ENCODE measurements at regions not wholly inside any gene's neighbourhood (a gene's known extent, or its start where the extent isn't known, plus 50 kb on each side); places are given as distances from the start of the nearest gene placed in this dataset.

- CTCF ChIA-PET: interaction anchor here (0.6 to 1.2 kb wide), 3 partner anchors 98 to 315 kb away, joined by 3 to 7 read pairs (median 4); no protein-coding TSS in a partner anchor
- H3K27me3 Mint-ChIP-seq: no peaks in the 10 kb centered on the region
- peak overlapping the region in 1 of 10 donors; percentile 16 for H3K4me3 Mint-ChIP-seq
- Histone ChIP-seq H3K27ac (ENCODE audit: low read depth, low read length) (no peak overlapping the region), H3K4me3 (ENCODE audit: low read length) (no peak overlapping the region), H3K4me1 (ENCODE audit: control insufficient read depth in 2 of 2, insufficient read depth in 2 of 2, low read length in 2 of 2) (peaks cover 9 to 36% of the 10 kb centered on the region in 2 donors), H3K27me3 (ENCODE audit: control insufficient read depth in 2 of 2, insufficient read depth in 2 of 2, low read length in 2 of 2) (no peaks in the 10 kb centered on the region), H3K9me3 (ENCODE audit: control insufficient read depth in 2 of 3, low read length in 3 of 3) (no peaks in the 10 kb centered on the region), H3K36me3 (ENCODE audit: control insufficient read depth in 2 of 3, insufficient read depth in 3 of 3, low read length in 3 of 3) (no peaks in the 10 kb centered on the region)
- POLR2A ChIA-PET: interaction anchor here (1.2 to 16.2 kb wide), 3 partner anchors 20 to 156 kb away, joined by 3 to 225 read pairs (median 30); partner anchors contain the start of gene BTG1
- ATAC-seq: no peak
- H3K4me1 Mint-ChIP-seq: peaks cover 19 to 90% (median 76%) of the 10 kb centered on the region in 7 donors
- H3K9me3 Mint-ChIP-seq: peaks cover 0 to 3% (median 0%) of the 10 kb centered on the region in 11 donors
- no peak for DNase-seq
- peak overlapping the region in 7 of 9 donors; percentile 16 to 92 (median 36) for H3K27ac Mint-ChIP-seq
- intact Hi-C loops (cut with micrococcal nuclease): no loop called here
- peaks cover 0 to 8% (median 5%) of the 10 kb centered on the region in 5 donors for H3K36me3 Mint-ChIP-seq
Measured at GRCh38 chr12:91988086-91988923, 157.3 kb downstream of the BTG1 start.

- ChIA-PET CTCF (interaction anchor here (0.7 to 1.6 kb wide), 4 partner anchors 9 to 324 kb away, joined by 3 to 5 read pairs (median 3); no protein-coding TSS in a partner anchor), POLR2A (interaction anchor here (0.6 to 16.2 kb wide), 7 partner anchors 9 to 1697 kb away, joined by 3 to 225 read pairs (median 3); partner anchors contain the start of gene BTG1)
- Histone ChIP-seq H3K4me1 (ENCODE audit: control insufficient read depth in 2 of 2, insufficient read depth in 2 of 2, low read length in 2 of 2) (peaks cover under 1 to 27% of the 10 kb centered on the region in 2 donors), H3K36me3 (ENCODE audit: control insufficient read depth in 2 of 3, insufficient read depth in 3 of 3, low read length in 3 of 3) (no peaks in the 10 kb centered on the region), H3K27ac (ENCODE audit: low read depth, low read length) (no peak overlapping the region), H3K27me3 (ENCODE audit: control insufficient read depth in 2 of 2, insufficient read depth in 2 of 2, low read length in 2 of 2) (no peaks in the 10 kb centered on the region), H3K4me3 (ENCODE audit: low read length) (no peak overlapping the region), H3K9me3 (ENCODE audit: control insufficient read depth in 2 of 3, low read length in 3 of 3) (no peaks in the 10 kb centered on the region)
- intact Hi-C loops (cut with micrococcal nuclease): loop anchor here in 1 of 2 donors (1.0 kb wide), 1 partner anchor 10 kb away; no protein-coding TSS in a partner anchor
- peaks cover 0 to 7% (median 0%) of the 10 kb centered on the region in 11 donors for H3K9me3 Mint-ChIP-seq
- H3K36me3 Mint-ChIP-seq: peaks cover 0 to 8% (median 0%) of the 10 kb centered on the region in 5 donors
- ATAC-seq (no peak), DNase-seq (no peak)
- H3K4me1 Mint-ChIP-seq: peaks cover 17 to 86% (median 71%) of the 10 kb centered on the region in 7 donors
- peak overlapping the region; percentile 6 to 81 (median 63) for H3K27ac Mint-ChIP-seq
- peak overlapping the region in 5 of 10 donors; percentile 2 to 56 (median 42) for H3K4me3 Mint-ChIP-seq
- no peaks in the 10 kb centered on the region for H3K27me3 Mint-ChIP-seq
Measured at GRCh38 chr12:91986084-91986483, 159.6 kb downstream of the BTG1 start.

GRCh38 chr12:91985002-91985787 lies 160.5 kb downstream of the BTG1 start:
- Mint-ChIP-seq H3K9me3 (peaks cover 0 to 9% (median 0%) of the 10 kb centered on the region in 11 donors), H3K4me3 (peak overlapping the region in 2 of 10 donors; percentile 5 to 25), H3K4me1 (peaks cover 15 to 83% (median 67%) of the 10 kb centered on the region in 7 donors), H3K27ac (peak overlapping the region in 7 of 9 donors; percentile 13 to 81 (median 73)), H3K27me3 (no peaks in the 10 kb centered on the region), H3K36me3 (peaks cover 0 to 10% (median 0%) of the 10 kb centered on the region in 5 donors)
- intact Hi-C loops (cut with micrococcal nuclease): no loop called here
- ATAC-seq (peak; percentile 48), DNase-seq (no peak)
- peaks cover 0 to 18% of the 10 kb centered on the region in 2 donors for H3K4me1 ChIP-seq (ENCODE audit: control insufficient read depth in 2 of 2, insufficient read depth in 2 of 2, low read length in 2 of 2)
- H3K36me3 ChIP-seq (ENCODE audit: control insufficient read depth in 2 of 3, insufficient read depth in 3 of 3, low read length in 3 of 3): no peaks in the 10 kb centered on the region
- H3K4me3 ChIP-seq (ENCODE audit: low read length): no peak overlapping the region
- no peaks in the 10 kb centered on the region for H3K9me3 ChIP-seq (ENCODE audit: control insufficient read depth in 2 of 3, low read length in 3 of 3)
- H3K27me3 ChIP-seq (ENCODE audit: control insufficient read depth in 2 of 2, insufficient read depth in 2 of 2, low read length in 2 of 2): no peaks in the 10 kb centered on the region
- ChIA-PET CTCF (interaction anchor here (0.6 to 0.7 kb wide), 2 partner anchors 323 to 581 kb away, joined by 3 read pairs; no protein-coding TSS in a partner anchor), POLR2A (interaction anchor here (0.7 to 16.2 kb wide), 6 partner anchors 10 to 224 kb away, joined by 3 to 225 read pairs (median 4); partner anchors contain the start of gene BTG1)
- no peak overlapping the region for H3K27ac ChIP-seq (ENCODE audit: low read depth, low read length)

GRCh38 chr12:91984556-91984955 lies 161.1 kb downstream of the BTG1 start:
- Histone ChIP-seq H3K27me3 (ENCODE audit: control insufficient read depth in 2 of 2, insufficient read depth in 2 of 2, low read length in 2 of 2) (no peaks in the 10 kb centered on the region), H3K4me1 (ENCODE audit: control insufficient read depth in 2 of 2, insufficient read depth in 2 of 2, low read length in 2 of 2) (peaks cover 0 to 14% of the 10 kb centered on the region in 2 donors), H3K4me3 (ENCODE audit: low read length) (no peak overlapping the region), H3K9me3 (ENCODE audit: control insufficient read depth in 2 of 3, low read length in 3 of 3) (no peaks in the 10 kb centered on the region), H3K27ac (ENCODE audit: low read depth, low read length) (no peak overlapping the region), H3K36me3 (ENCODE audit: control insufficient read depth in 2 of 3, insufficient read depth in 3 of 3, low read length in 3 of 3) (no peaks in the 10 kb centered on the region)
- Mint-ChIP-seq H3K27ac (peak overlapping the region in 3 of 9 donors; percentile 17 to 73 (median 70)), H3K9me3 (peaks cover 0 to 9% (median 0%) of the 10 kb centered on the region in 11 donors), H3K4me3 (no peak overlapping the region), H3K36me3 (peaks cover 0 to 10% (median 0%) of the 10 kb centered on the region in 5 donors), H3K27me3 (no peaks in the 10 kb centered on the region), H3K4me1 (peaks cover 13 to 83% (median 61%) of the 10 kb centered on the region in 7 donors)
- ChIA-PET CTCF (interaction anchor here (0.6 kb wide), 1 partner anchor 582 kb away, joined by 3 read pairs; no protein-coding TSS in a partner anchor), POLR2A (interaction anchor here (0.7 to 16.2 kb wide), 8 partner anchors 10 to 225 kb away, joined by 3 to 225 read pairs (median 4); partner anchors contain the start of gene BTG1)
- intact Hi-C loops (cut with micrococcal nuclease): no loop called here
- ATAC-seq (no peak), DNase-seq (no peak)

- H3K4me3 Mint-ChIP-seq: no peak overlapping the region
- peaks cover 12 to 83% (median 61%) of the 10 kb centered on the region in 7 donors for H3K4me1 Mint-ChIP-seq
- no peak for DNase-seq
- CTCF ChIA-PET: interaction anchor here (0.7 to 1.0 kb wide), 2 partner anchors 208 to 378 kb away, joined by 3 read pairs; no protein-coding TSS in a partner anchor
- POLR2A ChIA-PET: interaction anchor here (0.5 to 16.2 kb wide), 7 partner anchors 19 to 205 kb away, joined by 3 to 225 read pairs (median 4); partner anchors contain the start of gene BTG1
- peaks cover 0 to 9% (median 0%) of the 10 kb centered on the region in 11 donors for H3K9me3 Mint-ChIP-seq
- Histone ChIP-seq H3K9me3 (ENCODE audit: control insufficient read depth in 2 of 3, low read length in 3 of 3) (no peaks in the 10 kb centered on the region), H3K4me1 (ENCODE audit: control insufficient read depth in 2 of 2, insufficient read depth in 2 of 2, low read length in 2 of 2) (peaks cover 0 to 15% of the 10 kb centered on the region in 2 donors), H3K36me3 (ENCODE audit: control insufficient read depth in 2 of 3, insufficient read depth in 3 of 3, low read length in 3 of 3) (no peaks in the 10 kb centered on the region), H3K27me3 (ENCODE audit: control insufficient read depth in 2 of 2, insufficient read depth in 2 of 2, low read length in 2 of 2) (no peaks in the 10 kb centered on the region), H3K27ac (ENCODE audit: low read depth, low read length) (no peak overlapping the region), H3K4me3 (ENCODE audit: low read length) (no peak overlapping the region)
- ATAC-seq: no peak
- no peaks in the 10 kb centered on the region for H3K27me3 Mint-ChIP-seq
- intact Hi-C loops (cut with micrococcal nuclease): no loop called here
- peaks cover 0 to 10% (median under 1%) of the 10 kb centered on the region in 5 donors for H3K36me3 Mint-ChIP-seq
- peak overlapping the region in 3 of 9 donors; percentile 17 to 73 (median 63) for H3K27ac Mint-ChIP-seq
Measured at GRCh38 chr12:91983935-91984334, 161.7 kb downstream of the BTG1 start.
